Hematopoietic multipotent progenitor cell treated with erythropoietin and hydrocortisone succinate and interleukin-3 and kit ligand, for 8 days (in vitro differentiated cells): ENCODE measurements at regions not wholly inside any gene's neighbourhood (a gene's known extent, or its start where the extent isn't known, plus 50 kb on each side); places are given as distances from the start of the nearest gene placed in this dataset.

ENCODE experiments used
- DNase-seq: peaks from one replicate; pipeline ENCODE4 v3.0.0-alpha.2; 2015

GRCh38 chr20:50394569-50394968 lies 115.6 kb upstream of the PTPN1 start:
- DNase-seq: peak; percentile 30

- DNase-seq: no peak
Measured at GRCh38 chr20:50395251-50395729, 114.9 kb upstream of the PTPN1 start.

GRCh38 chr20:50395914-50396488 lies 114.2 kb upstream of the PTPN1 start:
- no peak for DNase-seq

- DNase-seq: no peak
Measured at GRCh38 chr20:50396623-50397022, 113.6 kb upstream of the PTPN1 start.

DNA sequence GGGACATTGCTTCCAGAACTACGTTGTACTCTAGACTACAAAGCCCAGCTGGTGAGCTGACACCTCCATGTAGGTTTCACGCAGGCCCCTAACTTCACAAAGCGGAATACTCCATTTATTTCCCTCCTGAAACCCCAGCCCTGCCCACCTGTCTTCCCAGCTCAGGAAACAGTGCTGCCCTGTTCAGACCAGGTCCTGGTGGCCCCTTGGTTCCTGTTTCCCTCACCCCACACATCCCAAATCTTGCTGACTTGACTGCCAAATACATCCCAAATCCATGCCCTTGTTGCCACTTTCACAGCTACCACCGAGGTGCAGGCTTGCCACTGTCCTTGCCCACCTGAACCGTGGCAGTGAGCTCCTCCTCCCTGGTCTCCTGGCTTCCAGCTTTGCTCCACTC lies 113.1 kb upstream of the PTPN1 start:
- no peak for DNase-seq

DNA sequence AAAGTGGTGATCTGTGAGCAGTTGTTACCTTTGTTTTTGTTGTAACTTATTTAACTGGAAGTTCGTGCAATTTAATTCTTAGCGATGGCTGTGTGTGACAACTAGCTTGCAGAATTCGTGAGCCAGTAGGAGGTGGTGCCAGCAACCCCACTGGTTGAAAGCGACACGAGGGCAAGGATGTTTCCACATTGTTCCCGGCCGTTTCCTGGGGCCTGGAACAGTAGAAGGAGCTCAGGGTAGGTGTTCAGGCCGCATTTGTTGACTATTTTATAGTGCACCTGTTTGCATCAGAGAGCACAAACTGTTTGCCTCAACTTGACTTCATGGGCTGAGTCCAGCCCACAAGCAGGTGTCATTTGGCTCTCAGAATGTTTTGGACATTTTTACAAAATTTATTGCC lies 112.1 kb upstream of the PTPN1 start:
- no peak for DNase-seq

DNA sequence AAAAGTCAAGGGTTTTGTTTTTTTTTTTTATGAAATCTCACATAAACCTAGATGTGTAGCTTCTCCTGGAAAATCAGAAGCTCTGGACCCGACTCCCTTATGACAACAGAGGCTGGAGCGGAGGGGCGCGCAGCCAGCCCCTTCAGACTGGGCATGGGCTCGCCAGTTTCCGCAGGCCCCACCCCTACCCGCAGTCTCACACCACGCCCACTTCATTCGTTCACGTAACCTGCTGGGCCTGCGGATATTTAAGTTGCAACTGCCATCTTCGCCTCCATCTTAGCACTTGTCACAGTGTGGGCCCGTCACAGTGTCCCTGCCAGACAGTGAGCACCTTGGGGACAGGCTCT lies 111.7 kb upstream of the PTPN1 start:
- DNase-seq: no peak

GRCh38 chr20:50398821-50399554 lies 111.2 kb upstream of the PTPN1 start:
- DNase-seq: no peak

- DNase-seq: no peak
Measured at GRCh38 chr20:50399555-50399916, 110.6 kb upstream of the PTPN1 start.

DNA sequence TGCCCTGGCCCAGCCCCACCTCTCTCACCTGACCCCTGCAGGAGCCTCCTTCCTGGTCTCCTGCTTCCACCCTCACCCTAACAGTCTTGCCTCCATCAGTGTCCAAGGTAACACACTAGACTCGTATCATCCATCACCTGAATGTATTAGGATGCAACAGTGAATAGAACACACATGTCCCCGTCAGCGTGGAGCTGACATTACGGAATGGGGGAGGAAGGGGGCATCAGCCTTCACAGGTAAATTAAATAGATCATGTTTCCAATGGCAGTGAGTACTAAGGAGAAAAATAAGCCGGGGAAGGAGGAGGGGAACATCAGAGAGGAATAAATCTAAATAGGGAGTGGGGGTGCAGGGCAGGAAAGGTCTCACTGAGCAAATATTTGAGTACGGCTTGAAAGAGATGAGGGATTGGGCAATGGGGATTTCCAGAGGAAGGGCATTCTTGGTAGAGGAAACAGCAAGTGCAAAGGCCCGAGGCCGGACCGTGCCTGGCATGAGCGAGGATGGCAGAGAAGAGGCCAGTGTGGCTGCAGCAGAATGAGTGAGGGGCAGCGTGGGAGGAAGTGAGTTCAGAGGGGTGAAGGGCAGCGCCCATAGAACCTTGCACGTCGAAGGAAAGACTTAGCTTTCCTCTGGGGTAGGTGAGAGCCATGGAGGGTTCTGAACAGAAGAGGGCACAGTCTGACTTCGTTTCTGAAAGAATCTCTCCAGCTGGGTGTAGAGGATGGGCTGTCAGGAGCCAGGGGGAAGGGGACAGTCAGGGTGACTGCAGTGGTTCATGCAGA lies 110.1 kb upstream of the PTPN1 start:
- DNase-seq: no peak

GRCh38 chr20:50400705-50401586 lies 109.2 kb upstream of the PTPN1 start:
- DNase-seq: no peak

- no peak for DNase-seq
Measured at GRCh38 chr20:50401587-50402418, 108.4 kb upstream of the PTPN1 start.

- DNase-seq: no peak
Measured at GRCh38 chr20:50403565-50404418, 106.4 kb upstream of the PTPN1 start.

GRCh38 chr20:50404419-50405234 lies 105.6 kb upstream of the PTPN1 start:
- no peak for DNase-seq

DNA sequence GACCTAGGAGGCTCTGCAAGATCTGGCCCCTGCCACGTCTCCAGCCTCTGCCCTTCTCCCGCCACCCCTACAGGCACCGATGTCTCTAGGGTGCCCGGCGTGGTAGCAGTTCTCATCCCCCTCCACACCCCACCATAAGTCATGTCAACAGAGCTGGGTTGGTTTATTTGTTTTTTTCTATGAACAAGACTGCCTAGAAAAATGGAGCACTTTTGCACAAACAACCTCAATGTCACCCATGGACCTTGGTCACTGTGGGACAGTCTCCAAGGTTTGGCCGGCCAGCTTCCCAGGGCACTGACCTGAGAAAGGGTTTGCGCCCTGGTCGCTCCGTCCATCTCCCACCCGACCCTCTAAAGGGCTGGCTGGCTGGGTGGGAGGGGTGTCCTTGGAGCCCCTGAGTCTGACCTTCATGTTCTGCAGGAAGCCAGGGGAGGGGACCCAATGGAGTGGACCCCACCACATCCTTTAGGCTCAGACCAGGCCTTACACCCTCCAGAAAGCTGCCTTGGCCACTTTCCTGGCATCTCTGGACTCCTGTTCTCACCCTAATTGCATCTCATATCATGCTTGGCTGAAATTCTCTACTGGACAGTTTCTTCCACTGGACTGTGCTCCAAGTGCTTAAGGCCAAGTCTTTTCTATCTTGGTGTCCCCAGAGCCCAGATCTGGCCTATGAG lies 104.8 kb upstream of the PTPN1 start:
- DNase-seq: no peak

GRCh38 chr20:50405915-50406609 lies 104.1 kb upstream of the PTPN1 start:
- no peak for DNase-seq

- no peak for DNase-seq
Measured at GRCh38 chr20:50406610-50407136, 103.5 kb upstream of the PTPN1 start.

- DNase-seq: no peak
Measured at GRCh38 chr20:50408526-50409364, 101.4 kb upstream of the PTPN1 start.
